Choroid plexus epithelial cell (primary cell): ENCODE measurements at regions not wholly inside any gene's neighbourhood (a gene's known extent, or its start where the extent isn't known, plus 50 kb on each side); places are given as distances from the start of the nearest gene placed in this dataset.

Source experiments
- DNase-seq: peaks from one replicate; pipeline ENCODE4 v3.0.0-alpha.2; 2010; ENCODE audit warnings: low read depth
- H3K4me3 ChIP-seq: 2 replicates; pipeline ENCODE4 v1.5.1; 2011; ENCODE audit warnings: low read depth, mild to moderate bottlenecking, control low read depth, low read length, moderate library complexity
- TF ChIP-seq, protein P1 (sequence below): conservative IDR thresholded peaks from 2 replicates; pipeline ENCODE4 v1.5.1; 2011; ENCODE audit warnings: low read depth, mild to moderate bottlenecking, control low read depth, inconsistent platforms, low read length, moderate library complexity

DNA sequence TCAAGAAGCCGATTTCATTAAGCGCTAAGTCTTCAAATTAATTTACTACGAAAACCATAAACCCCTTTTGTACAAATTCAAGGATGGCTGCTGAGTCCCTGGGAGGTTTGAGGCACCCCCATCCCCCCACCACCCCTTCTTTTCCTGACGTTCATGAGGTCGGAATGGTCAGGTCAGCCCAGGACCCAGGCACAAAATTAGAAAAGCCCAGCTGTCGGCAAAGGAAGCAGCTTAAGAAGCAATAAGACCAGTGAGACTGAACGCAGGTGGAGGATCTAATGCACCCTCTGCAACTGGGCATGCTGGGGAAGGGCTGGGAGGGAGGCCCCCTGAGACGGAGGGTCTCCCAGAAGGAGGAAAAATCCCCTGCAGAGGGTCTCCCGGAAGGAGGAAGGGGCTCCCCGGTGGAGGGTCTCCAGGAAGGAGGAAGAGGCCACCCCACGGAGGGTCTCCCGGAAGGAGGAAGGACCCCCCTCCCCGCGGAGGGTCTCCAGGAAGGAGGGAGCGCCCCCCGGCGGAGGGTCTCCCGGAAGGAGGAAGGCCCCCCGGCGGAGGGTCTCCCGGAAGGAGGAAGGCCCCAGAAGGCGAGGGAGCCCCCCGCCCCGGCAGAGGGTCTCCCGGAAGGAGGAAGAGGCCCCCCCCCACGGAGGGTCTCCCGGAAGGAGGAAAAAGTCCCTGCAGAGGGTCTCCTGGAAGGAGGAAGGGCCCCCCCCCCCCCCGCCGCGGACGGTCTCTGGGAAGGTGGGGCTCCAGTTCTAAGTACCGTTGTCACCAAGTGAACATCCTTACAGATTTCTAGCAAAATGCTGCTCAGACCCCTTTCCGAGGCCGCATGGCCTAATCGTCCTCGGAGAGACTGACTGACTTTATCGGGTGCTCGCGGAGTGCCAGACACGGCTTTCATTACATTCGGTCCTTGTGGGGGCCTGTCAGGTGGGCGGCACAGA, 74.4 kb upstream of the FCN1 start:
- H3K4me3 ChIP-seq, result no peak overlapping the region
- DNase-seq, result no peak
- TF ChIP-seq, protein P1, sequence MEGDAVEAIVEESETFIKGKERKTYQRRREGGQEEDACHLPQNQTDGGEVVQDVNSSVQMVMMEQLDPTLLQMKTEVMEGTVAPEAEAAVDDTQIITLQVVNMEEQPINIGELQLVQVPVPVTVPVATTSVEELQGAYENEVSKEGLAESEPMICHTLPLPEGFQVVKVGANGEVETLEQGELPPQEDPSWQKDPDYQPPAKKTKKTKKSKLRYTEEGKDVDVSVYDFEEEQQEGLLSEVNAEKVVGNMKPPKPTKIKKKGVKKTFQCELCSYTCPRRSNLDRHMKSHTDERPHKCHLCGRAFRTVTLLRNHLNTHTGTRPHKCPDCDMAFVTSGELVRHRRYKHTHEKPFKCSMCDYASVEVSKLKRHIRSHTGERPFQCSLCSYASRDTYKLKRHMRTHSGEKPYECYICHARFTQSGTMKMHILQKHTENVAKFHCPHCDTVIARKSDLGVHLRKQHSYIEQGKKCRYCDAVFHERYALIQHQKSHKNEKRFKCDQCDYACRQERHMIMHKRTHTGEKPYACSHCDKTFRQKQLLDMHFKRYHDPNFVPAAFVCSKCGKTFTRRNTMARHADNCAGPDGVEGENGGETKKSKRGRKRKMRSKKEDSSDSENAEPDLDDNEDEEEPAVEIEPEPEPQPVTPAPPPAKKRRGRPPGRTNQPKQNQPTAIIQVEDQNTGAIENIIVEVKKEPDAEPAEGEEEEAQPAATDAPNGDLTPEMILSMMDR, result no peak

DNA sequence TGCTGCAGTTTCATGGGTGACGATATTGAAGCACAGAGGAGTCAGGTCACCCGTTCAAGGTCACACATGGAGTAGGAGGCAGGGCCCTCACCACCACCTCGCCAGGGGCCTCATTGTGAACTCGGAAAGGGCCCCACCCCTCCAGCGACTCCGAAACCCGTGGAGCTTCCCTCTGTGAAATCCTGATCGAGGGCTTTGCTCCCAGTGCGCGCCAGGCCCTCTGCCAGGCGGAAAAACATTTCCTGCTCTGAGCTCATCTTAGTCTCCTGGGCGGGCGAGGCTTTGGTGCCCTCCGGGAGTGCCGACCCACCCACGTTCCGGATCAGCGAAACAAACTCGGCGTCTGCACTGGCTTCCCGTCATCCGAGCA, 75.0 kb upstream of the FCN1 start:
- no peak for DNase-seq
- TF ChIP-seq, protein P1, result no peak
- H3K4me3 ChIP-seq, result no peak overlapping the region

DNA sequence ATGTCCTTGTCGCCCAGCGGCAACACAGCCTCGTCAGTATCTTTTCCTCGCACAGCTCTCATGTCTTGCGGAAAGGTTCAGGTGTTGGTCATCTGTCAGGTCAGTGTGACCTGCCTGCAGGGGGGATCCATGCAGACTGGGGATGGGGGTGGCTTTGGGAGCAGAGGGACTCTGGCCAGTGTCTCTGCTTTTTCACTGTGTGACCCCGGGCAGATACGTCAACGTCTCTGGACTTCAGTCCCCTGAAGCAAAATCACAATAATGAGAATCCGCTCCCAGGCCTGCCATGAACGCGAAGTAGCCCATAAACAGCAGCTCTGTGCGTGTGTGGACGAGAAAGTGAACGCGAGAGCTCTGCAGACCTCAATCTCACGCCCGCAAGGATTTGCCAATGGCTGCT, 75.7 kb upstream of the FCN1 start:
- H3K4me3 ChIP-seq, result no peak overlapping the region
- no peak for DNase-seq
- TF ChIP-seq, protein P1, result no peak

DNA sequence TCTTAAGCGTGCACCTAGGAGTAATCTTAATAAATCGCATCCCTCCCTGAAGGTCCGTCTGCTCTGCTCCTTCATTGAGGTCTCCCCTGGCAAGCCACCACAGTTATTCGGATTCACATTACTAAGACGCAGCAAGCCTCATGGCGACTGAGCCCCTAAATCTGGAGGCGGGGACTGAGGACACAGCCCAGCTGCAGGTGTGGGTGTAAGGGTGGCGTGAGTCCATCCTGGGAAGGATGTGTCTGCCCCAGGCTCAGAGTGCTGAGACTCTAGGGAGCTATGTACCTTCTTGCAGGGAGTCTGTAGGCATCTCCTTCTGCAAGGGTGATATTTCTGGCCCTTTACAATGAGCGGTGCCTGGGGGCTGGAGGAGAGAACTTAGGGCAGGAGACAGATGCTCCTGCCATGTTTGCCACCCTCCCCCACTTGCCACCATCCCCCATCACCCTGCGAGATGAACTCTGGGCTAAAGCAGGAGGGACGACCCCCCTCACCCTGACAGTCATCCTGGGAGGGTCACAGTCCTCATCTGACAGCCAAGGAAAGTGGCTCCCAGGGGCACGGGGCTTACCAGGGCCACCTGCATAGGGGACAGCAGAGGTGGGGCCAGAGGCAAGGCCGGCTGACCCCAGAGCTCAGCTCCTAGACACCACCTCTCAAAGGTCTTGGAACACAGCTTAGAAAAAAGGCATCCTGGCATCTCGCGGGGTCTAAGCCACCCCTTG, 76.4 kb upstream of the FCN1 start:
- no peak for DNase-seq
- TF ChIP-seq, protein P1, result no peak
- H3K4me3 ChIP-seq, result no peak overlapping the region

DNA sequence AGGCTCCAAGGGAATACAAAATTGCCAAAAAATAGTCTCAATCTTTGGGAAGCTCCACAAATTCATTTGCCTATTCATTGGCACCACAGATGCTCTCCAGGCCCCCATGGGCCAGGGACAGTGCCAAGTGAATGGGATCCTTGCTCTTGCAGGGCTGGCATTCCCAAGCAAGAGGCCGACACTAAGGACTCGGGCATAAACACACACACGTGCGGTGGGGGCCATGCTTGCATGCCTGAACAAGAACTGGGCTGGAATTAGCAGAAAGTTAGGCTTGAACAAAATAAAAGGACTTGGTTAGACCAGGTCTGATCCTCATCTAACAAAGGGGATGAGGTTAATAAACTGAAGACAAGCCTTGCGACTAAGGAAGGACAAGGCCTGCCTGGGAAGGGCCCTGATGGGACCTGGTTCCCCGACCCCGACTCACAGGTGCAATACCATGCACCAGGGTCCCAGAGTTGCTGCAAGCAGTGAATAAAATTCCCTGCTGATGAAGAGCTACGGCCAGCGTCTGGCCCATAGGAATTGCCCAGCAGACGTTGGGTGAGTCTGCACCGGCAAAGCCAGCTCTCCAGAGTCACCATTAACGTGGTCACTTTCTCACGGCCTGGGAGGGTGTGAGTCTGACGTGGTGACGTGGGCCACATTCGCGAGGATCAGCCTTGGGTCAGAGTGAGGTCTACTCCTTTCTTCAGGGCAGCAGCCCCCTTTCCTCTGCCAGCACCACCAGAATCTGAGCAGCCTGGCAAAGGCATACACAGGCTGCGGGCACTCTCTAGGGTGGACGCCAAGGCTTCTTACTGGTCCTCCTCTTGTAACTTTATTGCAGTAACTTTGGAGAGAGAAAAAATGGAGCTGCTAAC, 77.4 kb upstream of the FCN1 start:
- TF ChIP-seq, protein P1, result no peak
- DNase-seq, result no peak
- no peak overlapping the region for H3K4me3 ChIP-seq

DNA sequence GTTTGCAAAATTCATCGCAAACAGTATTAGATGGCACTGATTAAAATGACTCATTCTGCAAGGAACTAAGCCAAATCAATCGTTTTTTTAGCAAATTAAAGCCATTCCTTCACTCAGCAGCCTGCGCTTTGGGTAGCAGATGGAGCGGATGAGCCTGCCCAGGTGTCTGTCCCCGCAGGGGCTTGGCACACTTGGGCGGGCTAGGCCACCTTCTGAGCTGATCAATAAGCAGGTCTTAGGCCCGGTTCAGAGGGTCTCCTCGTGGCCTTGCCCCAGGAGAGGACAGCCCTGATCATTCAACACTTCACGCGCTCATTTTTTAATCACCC, 78.0 kb upstream of the FCN1 start:
- TF ChIP-seq, protein P1, result no peak
- no peak for DNase-seq
- no peak overlapping the region for H3K4me3 ChIP-seq
